ENCODE measurements at regions not wholly inside any gene's neighbourhood (a gene's known extent, or its start where the extent isn't known, plus 50 kb on each side); places are given as distances from the start of the nearest gene placed in this dataset.

GRCh38 chr22:48843640-48844039, 984.0 kb downstream of the BRD1 start:
- no TSS peak for BruUV-seq (replicated peaks)
- TF ChIP-seq RCOR2 (CRISPR knock-in tag; IDR thresholded peaks at IDR 0.05) = no peak
- no peak for TF ChIP-seq GATAD1 (CRISPR knock-in tag; IDR thresholded peaks at IDR 0.05)
- no peak for TF ChIP-seq MTA1 (CRISPR knock-in tag; IDR thresholded peaks at IDR 0.05; ENCODE audit: borderline replicate concordance)
- TF ChIP-seq ZNF292 (CRISPR knock-in tag; IDR thresholded peaks at IDR 0.05; ENCODE audit: borderline replicate concordance, low read depth) = no peak
- no peak for TF ChIP-seq ZNF605 (CRISPR knock-in tag; IDR thresholded peaks at IDR 0.05)
- no peak for TF ChIP-seq ZBTB20 (CRISPR knock-in tag; IDR thresholded peaks at IDR 0.05; ENCODE audit: borderline replicate concordance, low read depth)
- TF ChIP-seq, protein P1, sequence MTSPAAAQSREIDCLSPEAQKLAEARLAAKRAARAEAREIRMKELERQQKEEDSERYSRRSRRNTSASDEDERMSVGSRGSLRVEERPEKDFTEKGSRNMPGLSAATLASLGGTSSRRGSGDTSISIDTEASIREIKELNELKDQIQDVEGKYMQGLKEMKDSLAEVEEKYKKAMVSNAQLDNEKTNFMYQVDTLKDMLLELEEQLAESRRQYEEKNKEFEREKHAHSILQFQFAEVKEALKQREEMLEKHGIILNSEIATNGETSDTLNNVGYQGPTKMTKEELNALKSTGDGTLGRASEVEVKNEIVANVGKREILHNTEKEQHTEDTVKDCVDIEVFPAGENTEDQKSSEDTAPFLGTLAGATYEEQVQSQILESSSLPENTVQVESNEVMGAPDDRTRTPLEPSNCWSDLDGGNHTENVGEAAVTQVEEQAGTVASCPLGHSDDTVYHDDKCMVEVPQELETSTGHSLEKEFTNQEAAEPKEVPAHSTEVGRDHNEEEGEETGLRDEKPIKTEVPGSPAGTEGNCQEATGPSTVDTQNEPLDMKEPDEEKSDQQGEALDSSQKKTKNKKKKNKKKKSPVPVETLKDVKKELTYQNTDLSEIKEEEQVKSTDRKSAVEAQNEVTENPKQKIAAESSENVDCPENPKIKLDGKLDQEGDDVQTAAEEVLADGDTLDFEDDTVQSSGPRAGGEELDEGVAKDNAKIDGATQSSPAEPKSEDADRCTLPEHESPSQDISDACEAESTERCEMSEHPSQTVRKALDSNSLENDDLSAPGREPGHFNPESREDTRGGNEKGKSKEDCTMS (CRISPR knock-in tag; conservative IDR thresholded peaks at IDR 0.05) = no peak
- TF ChIP-seq ZNF282 (IDR thresholded peaks at IDR 0.05; ENCODE audit: partially characterized antibody) = no peak
- Histone ChIP-seq H3K9ac (ENCODE audit: insufficient read depth, low read depth, low read length) (no peak overlapping the region), H3K36me3 (replicated peaks in 1 of 2; ENCODE audit: control insufficient read depth in 1 of 2, insufficient read depth in 2 of 2, low read length in 2 of 2) (no peaks in the 10 kb centered on the region), H2AFZ (ENCODE audit: low read length) (no peak overlapping the region), H3K4me3 (replicated peaks in 1 of 3; ENCODE audit: insufficient read depth in 1 of 3, low read depth in 2 of 3, low read length in 3 of 3) (no peak overlapping the region), H3K79me2 (ENCODE audit: insufficient read depth, low read length) (no peaks in the 10 kb centered on the region), H4K20me1 (ENCODE audit: insufficient read depth, low read length) (no peaks in the 10 kb centered on the region), H3K4me1 (ENCODE audit: insufficient read depth, low read length) (no peaks in the 10 kb centered on the region), H3K9me3 (ENCODE audit: low read length) (no peaks in the 10 kb centered on the region), H3K27ac (ENCODE audit: extremely low read length, insufficient read depth, low read length) (no peak overlapping the region), H3K27me3 (ENCODE audit: control insufficient read depth in 1 of 2, insufficient read depth in 2 of 2, low read length in 2 of 2) (peaks cover 3 to 18% of the 10 kb centered on the region in 2 experiments; a peak in 3 of 5 replicates), H3K4me2 (ENCODE audit: low read depth, low read length) (no peak overlapping the region)
- ATAC-seq (no peak), DNase-seq (ENCODE audit: low spot score) (no peak), FAIRE-seq (no peak)
- in situ Hi-C loops (cut with HindIII; ENCODE audit: extremely low pct_ligation_motif_present, low pct_unique_long_range_greater_than_20kb) (no loop called here), intact Hi-C loops (cut with micrococcal nuclease; ENCODE audit: unreplicated experiment) (no loop called here)
- 47% methylated on average over 4 of the region's 9 CpGs for WGBS (ENCODE audit: low lambda C conversion rate)
- ChIA-PET POLR2A (no interaction called here), CTCF (ENCODE audit: low intra/inter-chr PET ratio, low total read pairs) (no interaction called here)

Data from HepG2 (cell line).